GM18951 (cell line): ENCODE measurements at regions not wholly inside any gene's neighbourhood (a gene's known extent, or its start where the extent isn't known, plus 50 kb on each side); places are given as distances from the start of the nearest gene placed in this dataset.
"Not testable (repeated sequence)": the region's sequence is repeated elsewhere in the genome, so short reads cannot be mapped to it uniquely, and the experiment has no call there.

Experiments used
- POLR2A ChIP-seq: IDR thresholded peaks from 4 replicates; pipeline ENCODE4 v1.6.1; 2011; ENCODE audit warnings: mild to moderate bottlenecking; ENCODE audit not compliant: insufficient read length, insufficient read depth; ENCODE audit errors: extremely low read depth
- in situ Hi-C: fragments of 300-500 bp; cut with MboI; formaldehyde crosslinking; loops from one replicate; pipeline ENCODE4 v1.12.0; 2022; ENCODE audit warnings: low sequenced_read_pairs, mixed read lengths, inconsistent platforms; ENCODE audit not compliant: unreplicated experiment

DNA sequence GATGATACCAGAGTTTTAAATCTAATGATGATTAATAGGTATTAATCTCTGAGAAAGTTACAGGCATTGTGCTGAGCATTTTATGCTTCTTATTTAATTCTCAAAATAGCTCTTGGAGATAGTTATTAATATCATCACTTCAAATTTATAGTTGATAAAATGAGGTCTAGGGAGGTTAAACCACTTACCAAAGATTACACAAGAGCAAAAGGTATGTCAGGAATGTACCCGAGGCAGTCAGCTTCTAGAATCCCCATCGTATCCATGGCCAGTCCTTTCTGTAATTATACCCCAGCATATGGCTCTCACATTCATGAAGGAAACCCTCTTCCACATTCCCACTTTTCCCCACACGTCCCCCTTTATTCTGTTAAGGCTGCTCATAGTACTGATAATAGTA lies 421.3 kb downstream of the PYDC2 start:
- in situ Hi-C loops, result no loop called here
- no peak for TF ChIP-seq POLR2A

DNA sequence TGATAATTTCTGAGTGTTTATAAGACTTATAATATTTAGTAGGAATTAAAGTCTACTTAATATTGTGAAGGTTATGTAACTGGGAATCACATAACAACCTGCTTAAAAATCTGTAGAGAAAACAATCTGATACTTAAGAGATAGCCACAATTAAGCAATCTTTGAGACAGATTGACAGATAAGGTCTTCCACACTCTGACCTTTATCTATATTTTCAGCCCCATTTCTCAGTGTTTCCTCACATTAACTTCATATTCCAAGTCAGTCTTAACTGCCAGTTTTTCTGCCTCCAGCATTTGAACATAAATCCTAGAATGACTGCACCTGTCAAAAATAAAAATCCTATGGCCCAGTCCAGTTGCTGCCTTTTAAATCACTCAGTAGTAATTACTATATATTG lies 423.2 kb downstream of the PYDC2 start:
- in situ Hi-C loops, result no loop called here
- no peak for TF ChIP-seq POLR2A

DNA sequence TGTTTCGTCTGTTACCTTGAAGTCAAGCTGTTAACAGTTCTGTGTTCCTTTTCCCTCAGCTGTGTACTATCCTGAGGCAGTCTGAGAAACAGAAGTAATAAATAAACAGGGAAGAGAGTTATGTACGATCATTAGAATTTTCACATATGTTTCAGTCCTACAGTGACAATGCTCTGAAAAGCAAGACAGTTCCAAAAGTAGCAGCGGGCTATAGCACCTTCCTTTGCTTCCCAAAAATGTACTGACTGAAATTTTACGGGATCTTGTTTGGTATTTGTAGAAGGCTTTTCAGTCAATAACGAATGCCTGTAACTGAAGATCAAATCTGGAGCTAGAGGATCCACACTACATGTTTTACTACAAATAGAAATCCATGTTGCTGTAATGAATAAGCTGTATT lies 428.1 kb downstream of the PYDC2 start:
- no peak for TF ChIP-seq POLR2A
- in situ Hi-C loops, result no loop called here

DNA sequence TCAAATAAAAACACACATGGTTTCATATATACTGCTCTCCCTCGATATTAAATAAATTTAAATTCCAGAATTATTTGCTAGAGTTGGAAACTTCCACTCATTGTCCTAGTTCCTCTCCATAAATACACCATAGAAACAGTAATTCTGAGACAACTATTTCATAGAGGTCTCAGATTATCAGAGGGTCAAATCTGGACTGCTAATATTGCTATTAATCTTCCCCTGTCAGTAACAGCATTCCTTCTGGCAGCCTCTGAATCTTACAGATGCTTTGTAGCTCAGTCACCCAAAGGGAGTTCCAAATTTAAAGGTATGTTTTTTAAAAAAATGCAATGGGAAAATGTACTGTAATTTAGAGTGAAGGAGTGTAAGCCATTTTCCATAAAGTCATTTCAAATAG lies 428.8 kb downstream of the PYDC2 start:
- TF ChIP-seq POLR2A, result no peak
- in situ Hi-C loops, result no loop called here

DNA sequence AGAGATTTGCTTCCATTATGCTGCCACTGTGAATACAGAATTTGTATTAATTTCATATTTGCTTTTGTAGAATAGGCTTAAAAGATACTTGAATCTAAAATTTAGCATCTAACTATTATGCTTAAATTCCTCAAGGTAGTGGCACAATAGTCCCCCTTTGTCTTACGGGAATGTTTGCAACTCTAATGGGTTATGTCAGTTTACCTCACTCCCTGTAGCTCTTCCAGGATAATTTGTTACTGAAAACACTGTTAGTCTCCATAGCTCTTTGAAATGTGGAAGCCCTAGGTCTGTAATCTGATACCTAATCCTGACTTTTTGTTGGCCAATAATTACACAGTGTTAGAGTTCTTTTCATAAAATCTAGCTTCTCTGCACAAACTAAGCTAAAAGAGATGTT lies 433.4 kb downstream of the PYDC2 start:
- in situ Hi-C loops, result no loop called here
- no peak for TF ChIP-seq POLR2A

DNA sequence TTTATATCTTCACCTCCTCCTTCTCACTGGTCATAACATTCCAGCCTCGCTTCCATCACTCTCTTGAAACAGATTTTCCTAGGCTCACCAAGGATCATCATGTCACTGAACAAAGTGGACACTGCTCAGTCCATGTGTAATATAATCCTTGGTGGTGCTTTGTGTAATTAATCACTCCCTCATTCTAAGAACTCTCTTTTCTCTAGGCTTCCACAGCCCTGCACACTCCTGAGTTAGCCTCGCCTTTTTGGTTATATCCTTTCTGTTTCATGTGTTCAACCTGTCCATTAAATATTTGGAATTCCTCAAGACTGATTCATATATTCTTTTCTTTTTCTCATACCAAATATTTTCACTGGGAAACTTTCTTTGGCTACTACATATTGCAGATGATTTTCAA lies 440.8 kb downstream of the PYDC2 start:
- in situ Hi-C loops, result no loop called here
- TF ChIP-seq POLR2A, result no peak

DNA sequence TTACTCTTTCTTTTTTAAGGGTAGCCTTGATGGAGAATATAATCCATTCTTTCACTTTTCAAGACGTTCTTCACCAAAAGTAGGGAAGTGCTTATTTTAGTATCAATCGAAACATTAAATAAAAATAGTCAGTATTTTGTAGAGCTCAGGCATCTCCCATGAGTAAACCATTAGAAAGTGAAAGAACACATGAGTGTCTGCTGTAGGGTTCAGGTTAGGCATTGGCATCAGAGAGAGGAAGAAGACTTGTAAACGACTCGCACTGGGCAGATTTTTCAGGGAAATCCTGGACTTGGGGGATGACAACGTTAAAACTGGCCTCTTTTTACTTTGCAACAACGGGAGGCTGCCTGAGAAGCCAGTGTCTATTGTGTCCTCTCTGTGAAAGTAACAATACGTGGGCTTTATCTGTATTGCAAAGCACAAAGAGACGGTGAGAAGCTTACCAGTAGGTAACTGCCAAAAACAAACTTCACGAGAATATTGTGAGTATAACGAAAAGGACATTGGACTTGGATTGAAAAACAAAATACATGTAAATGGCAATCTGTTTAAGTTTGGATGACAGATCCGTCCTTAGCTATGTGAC lies 451.7 kb downstream of the PYDC2 start:
- TF ChIP-seq POLR2A, result no peak
- in situ Hi-C loops, result no loop called here

DNA sequence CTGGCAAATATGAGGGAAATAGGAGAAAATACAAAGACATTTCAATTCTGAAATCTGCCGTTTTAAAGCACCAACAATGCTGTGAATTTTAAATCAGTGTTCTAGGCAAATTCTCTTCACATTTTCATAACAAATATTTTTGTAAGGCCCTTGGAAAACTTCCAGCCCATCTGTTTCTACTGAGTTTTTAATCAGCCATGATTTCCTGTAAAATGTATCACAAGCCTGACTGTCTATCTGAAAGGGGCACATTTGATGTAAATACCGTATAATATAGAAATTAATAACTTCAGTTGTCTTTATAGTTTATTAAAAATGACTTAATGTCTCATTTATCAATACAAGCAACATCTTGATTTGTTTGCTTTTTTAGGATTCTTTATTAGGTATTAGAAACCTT lies 454.7 kb downstream of the PYDC2 start:
- no peak for TF ChIP-seq POLR2A
- in situ Hi-C loops, result no loop called here

DNA sequence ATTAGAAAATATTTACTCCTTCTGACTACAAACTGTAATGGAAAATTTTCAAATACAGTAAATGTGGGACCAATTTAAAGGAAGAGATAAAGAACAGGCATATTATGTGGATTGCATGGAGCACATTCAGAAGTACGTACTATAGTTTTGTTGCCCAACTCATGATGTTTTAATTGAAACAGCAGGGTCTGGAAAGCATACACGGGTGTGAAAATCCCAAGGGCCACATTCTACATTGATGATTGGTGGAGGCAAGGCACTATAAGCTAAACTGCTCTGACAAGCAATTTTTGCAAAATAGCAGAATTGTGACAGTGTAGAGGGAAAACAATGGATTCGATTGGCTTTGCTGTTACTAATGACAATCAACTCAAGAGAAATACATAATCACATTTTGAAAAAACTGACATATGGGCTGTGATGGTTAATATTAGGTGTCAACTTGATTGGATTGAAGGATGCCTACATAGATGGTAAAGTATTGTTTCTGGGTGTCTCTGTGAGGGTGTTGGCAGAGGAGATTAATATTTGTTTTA lies 458.6 kb downstream of the PYDC2 start:
- in situ Hi-C loops, result no loop called here
- TF ChIP-seq POLR2A, result no peak

DNA sequence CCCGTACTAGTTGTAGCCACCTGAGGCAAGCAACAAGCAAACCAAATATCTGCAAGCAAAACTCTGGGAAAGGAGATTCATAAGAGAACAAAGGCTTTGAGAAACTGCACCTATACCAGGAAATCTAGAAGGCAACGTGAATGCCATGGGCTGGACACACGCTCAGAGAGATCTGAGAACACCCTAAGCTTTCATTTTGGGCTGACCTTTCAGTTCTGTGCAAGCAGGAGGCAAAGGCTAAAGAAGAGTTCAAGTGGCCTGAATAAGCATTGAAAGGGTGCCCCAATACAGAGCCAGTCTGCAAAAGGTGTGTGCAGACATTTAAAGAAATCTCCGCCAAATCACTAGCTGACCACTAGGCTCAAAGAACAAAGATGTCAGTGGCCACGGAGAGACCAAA lies 461.6 kb downstream of the PYDC2 start:
- no peak for TF ChIP-seq POLR2A
- in situ Hi-C loops, result no loop called here

DNA sequence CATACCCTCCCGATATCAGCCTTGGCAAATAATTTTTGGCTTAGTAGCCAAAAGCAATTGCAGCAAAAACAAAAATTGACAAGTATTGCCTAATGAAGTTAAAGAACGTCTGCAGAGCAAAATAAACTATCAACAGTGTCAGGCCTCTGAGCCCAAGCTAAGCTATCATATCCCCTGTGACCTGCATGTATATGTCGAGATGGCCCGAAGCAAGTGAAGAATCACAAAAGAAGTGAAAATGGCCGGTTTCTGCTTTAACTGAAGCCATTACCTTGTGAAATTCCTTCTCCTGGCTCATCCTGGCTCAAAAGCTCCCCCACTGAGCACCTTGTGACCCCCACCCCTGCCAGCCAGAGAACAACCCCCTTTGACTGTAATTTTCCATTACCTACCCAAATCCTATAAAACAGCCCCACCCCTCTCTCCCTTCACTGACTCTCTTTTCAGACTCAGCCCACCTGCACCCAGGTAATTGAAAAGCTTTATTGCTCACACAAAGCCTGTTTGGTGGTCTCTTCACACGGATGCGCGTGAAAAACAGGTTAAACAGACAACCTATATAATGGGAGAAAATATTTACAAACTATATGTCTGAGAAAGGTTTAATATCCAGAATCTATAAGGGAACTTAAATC lies 466.3 kb downstream of the PYDC2 start:
- in situ Hi-C loops, result not testable (repeated sequence)

DNA sequence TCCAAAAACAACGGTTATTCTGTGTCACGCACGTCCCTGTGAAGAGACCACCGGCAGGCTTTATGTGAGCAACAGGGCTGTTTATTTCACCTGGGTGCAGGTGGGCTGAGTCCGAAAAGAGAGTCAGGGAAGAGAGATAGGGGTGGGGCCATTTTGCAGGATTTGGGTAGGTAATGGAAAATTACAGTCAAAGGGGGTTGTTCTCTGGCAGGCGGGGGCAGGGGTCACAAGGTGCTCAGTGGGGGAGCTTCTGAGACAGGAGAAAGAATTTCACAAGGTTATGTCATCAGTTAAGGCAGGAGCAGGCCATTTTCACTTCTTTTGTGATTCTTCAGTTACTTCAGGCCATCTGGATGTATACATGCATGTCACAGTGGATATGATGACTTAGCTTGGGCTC lies 467.0 kb downstream of the PYDC2 start:
- in situ Hi-C loops, result not testable (repeated sequence)

DNA sequence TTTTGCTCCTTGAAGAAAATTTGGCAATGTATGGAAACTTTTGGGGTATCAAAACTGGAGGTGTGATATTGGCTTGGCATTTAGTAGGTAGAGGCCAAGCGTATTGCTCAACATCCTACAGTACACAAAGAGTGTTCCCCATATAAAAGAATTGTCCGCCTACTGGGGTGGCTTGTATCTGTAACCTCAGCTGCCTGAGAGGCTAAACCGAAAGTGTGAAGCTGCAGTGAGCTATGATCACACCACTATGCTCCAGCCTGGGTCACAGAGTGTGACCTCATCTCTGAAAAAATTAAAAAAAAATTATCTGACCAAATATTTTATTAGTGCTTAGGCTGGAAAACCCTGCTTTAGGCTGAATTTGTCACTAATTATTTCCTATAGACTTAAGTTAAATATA lies 483.9 kb downstream of the PYDC2 start:
- in situ Hi-C loops, result no loop called here
- TF ChIP-seq POLR2A, result no peak

DNA sequence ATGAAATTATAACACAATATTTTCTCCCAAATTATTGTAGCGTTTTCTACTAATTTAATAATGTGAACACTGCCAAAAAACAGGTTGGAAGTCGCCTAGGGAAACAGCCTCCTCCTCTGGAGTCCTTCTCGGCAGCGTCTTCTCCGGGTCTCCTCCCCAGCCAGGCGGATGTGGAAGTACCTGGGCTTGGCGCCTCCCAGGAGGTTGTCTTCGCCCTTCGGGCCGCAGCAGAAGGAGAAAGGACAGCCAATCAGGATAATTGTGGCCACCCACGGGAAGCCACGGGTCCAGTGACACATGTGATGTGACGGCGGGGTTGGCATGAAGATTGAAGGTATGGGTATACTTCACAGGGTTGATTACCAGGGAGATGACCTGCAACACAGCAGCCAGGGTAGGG lies 491.2 kb downstream of the PYDC2 start:
- TF ChIP-seq POLR2A, result no peak
- in situ Hi-C loops, result no loop called here

DNA sequence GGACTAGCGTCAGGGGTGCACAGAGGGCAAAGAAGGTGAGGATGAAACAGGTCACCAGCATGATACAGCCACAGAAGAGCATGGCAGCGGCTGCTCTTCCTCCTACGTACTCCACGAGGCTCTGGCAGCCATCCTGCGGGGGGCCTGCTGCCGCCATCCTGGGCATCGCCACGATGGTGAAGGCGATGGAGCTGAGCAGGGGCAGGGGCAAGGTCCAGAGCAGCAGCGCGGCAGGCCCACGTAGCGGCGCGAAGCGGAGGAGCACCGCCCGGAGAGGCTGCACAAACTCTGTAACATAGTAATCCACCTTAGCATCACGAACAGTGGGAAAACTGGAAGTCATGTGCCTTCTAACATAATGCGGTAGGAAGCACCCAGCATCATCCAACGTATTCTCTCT lies 491.6 kb downstream of the PYDC2 start:
- in situ Hi-C loops, result no loop called here
- TF ChIP-seq POLR2A, result no peak
